Mesothelial cell of epicardium (in vitro differentiated cells): ENCODE measurements at regions not wholly inside any gene's neighbourhood (a gene's known extent, or its start where the extent isn't known, plus 50 kb on each side); places are given as distances from the start of the nearest gene placed in this dataset.

Experiments used
- DNase-seq, 2 experiments: peaks; one replicate each; pipeline ENCODE4 v3.0.0; 2021; ENCODE audit warnings: low spot score in 2 of 2; ENCODE audit not compliant: unreplicated experiment in 2 of 2
- H3K27ac Mint-ChIP-seq: 2 replicates; pipeline ENCODE4 v1.8.0; 2021; ENCODE audit warnings: mixed read lengths
- H3K27me3 Mint-ChIP-seq: 2 replicates; pipeline ENCODE4 v1.8.0; 2021; ENCODE audit warnings: low read depth, mixed read lengths
- H3K36me3 Mint-ChIP-seq: 2 replicates; pipeline ENCODE4 v1.8.0; 2021; ENCODE audit warnings: mixed read lengths
- H3K4me1 Mint-ChIP-seq: 2 replicates; pipeline ENCODE4 v1.8.0; 2021; ENCODE audit warnings: mixed read lengths
- H3K4me3 Mint-ChIP-seq: 2 replicates; pipeline ENCODE4 v1.8.0; 2021; ENCODE audit warnings: mild to moderate bottlenecking, moderate library complexity, mixed read lengths
- H3K9me3 Mint-ChIP-seq: 2 replicates; pipeline ENCODE4 v1.8.0; 2021; ENCODE audit warnings: mixed read lengths
- CTCF ChIP-seq: fragments of 200-600 bp; sonication (generic); IDR thresholded peaks from one replicate; pipeline ENCODE4 v1.5.0; 2021; ENCODE audit warnings: antibody characterized with exemption; ENCODE audit not compliant: unreplicated experiment

GRCh38 chr11:45451766-45452440 is 165.8 kb upstream of the SYT13 start:
- Mint-ChIP-seq H3K27me3 (peaks cover 20% of the 10 kb centered on the region), H3K9me3 (peaks cover 9% of the 10 kb centered on the region), H3K36me3 (no peaks in the 10 kb centered on the region), H3K27ac (no peak overlapping the region), H3K4me1 (no peaks in the 10 kb centered on the region), H3K4me3 (no peak overlapping the region)
- DNase-seq, result no peak
- TF ChIP-seq CTCF, result no peak

- no peak for DNase-seq
- no peaks in the 10 kb centered on the region for H3K36me3 Mint-ChIP-seq
- no peak overlapping the region for H3K4me3 Mint-ChIP-seq
- H3K9me3 Mint-ChIP-seq, result peaks cover 2% of the 10 kb centered on the region
- H3K27ac Mint-ChIP-seq, result no peak overlapping the region
- no peak for TF ChIP-seq CTCF
- H3K4me1 Mint-ChIP-seq, result no peaks in the 10 kb centered on the region
- peaks cover 16% of the 10 kb centered on the region for H3K27me3 Mint-ChIP-seq
Observed at GRCh38 chr11:45450189-45450588, 164.0 kb upstream of the SYT13 start.

- Mint-ChIP-seq H3K27me3 (peaks cover 16% of the 10 kb centered on the region), H3K36me3 (no peaks in the 10 kb centered on the region), H3K4me1 (no peaks in the 10 kb centered on the region), H3K27ac (no peak overlapping the region), H3K9me3 (no peaks in the 10 kb centered on the region), H3K4me3 (no peak overlapping the region)
- DNase-seq, result no peak
- no peak for TF ChIP-seq CTCF
Observed at GRCh38 chr11:45449036-45449601, 163.0 kb upstream of the SYT13 start.

GRCh38 chr11:45448561-45448960 is 162.4 kb upstream of the SYT13 start:
- H3K4me3 Mint-ChIP-seq, result no peak overlapping the region
- no peak for TF ChIP-seq CTCF
- H3K36me3 Mint-ChIP-seq, result no peaks in the 10 kb centered on the region
- DNase-seq, result no peak
- H3K4me1 Mint-ChIP-seq, result no peaks in the 10 kb centered on the region
- no peak overlapping the region for H3K27ac Mint-ChIP-seq
- no peaks in the 10 kb centered on the region for H3K9me3 Mint-ChIP-seq
- peaks cover 20% of the 10 kb centered on the region for H3K27me3 Mint-ChIP-seq

- H3K4me1 Mint-ChIP-seq, result no peaks in the 10 kb centered on the region
- H3K4me3 Mint-ChIP-seq, result no peak overlapping the region
- TF ChIP-seq CTCF, result no peak
- no peak for DNase-seq
- H3K27me3 Mint-ChIP-seq, result peaks cover 29% of the 10 kb centered on the region
- no peak overlapping the region for H3K27ac Mint-ChIP-seq
- no peaks in the 10 kb centered on the region for H3K9me3 Mint-ChIP-seq
- no peaks in the 10 kb centered on the region for H3K36me3 Mint-ChIP-seq
Observed at GRCh38 chr11:45446998-45447397, 160.9 kb upstream of the SYT13 start.
